ENCODE measurements at regions not wholly inside any gene's neighbourhood (a gene's known extent, or its start where the extent isn't known, plus 50 kb on each side); places are given as distances from the start of the nearest gene placed in this dataset.

- peak; percentile 6 for DNase-seq (ENCODE audit: low spot score)
Observed at GRCh38 chr21:38984982-38985567, 179.3 kb downstream of the ETS2 start.

- peak; percentile 6 for DNase-seq (ENCODE audit: low spot score)
Observed at GRCh38 chr21:38984568-38984967, 178.8 kb downstream of the ETS2 start.

- no peak for DNase-seq (ENCODE audit: low spot score)
Observed at GRCh38 chr21:38983560-38983959, 177.8 kb downstream of the ETS2 start.

- DNase-seq (ENCODE audit: low spot score) = no peak
Observed at GRCh38 chr21:38982804-38983203, 177.1 kb downstream of the ETS2 start.

- no peak for DNase-seq (ENCODE audit: low spot score)
Observed at GRCh38 chr21:38982096-38982495, 176.4 kb downstream of the ETS2 start.

- no peak for DNase-seq (ENCODE audit: low spot score)
Observed at GRCh38 chr21:38980416-38981313, 174.9 kb downstream of the ETS2 start.

- no peak for DNase-seq (ENCODE audit: low spot score)
Observed at GRCh38 chr21:38979271-38980121, 173.8 kb downstream of the ETS2 start.

- no peak for DNase-seq (ENCODE audit: low spot score)
Observed at GRCh38 chr21:38976900-38977299, 171.2 kb downstream of the ETS2 start.

- no peak for DNase-seq (ENCODE audit: low spot score)
Observed at GRCh38 chr21:38973552-38973951, 167.8 kb downstream of the ETS2 start.

- no peak for DNase-seq (ENCODE audit: low spot score)
Observed at GRCh38 chr21:38972078-38972477, 166.3 kb downstream of the ETS2 start.

GRCh38 chr21:38970765-38971164 lies 165.0 kb downstream of the ETS2 start:
- DNase-seq (ENCODE audit: low spot score) = no peak

- DNase-seq (ENCODE audit: low spot score) = no peak
Observed at GRCh38 chr21:38968887-38969543, 163.3 kb downstream of the ETS2 start.

- no peak for DNase-seq (ENCODE audit: low spot score)
Observed at GRCh38 chr21:38965910-38966504, 160.3 kb downstream of the ETS2 start.

- DNase-seq (ENCODE audit: low spot score) = no peak
Observed at GRCh38 chr21:38965241-38965640, 159.5 kb downstream of the ETS2 start.

- no peak for DNase-seq (ENCODE audit: low spot score)
Observed at GRCh38 chr21:38963006-38963405, 157.3 kb downstream of the ETS2 start.

GRCh38 chr21:38960251-38960650 lies 154.5 kb downstream of the ETS2 start:
- DNase-seq (ENCODE audit: low spot score) = no peak

- no peak for DNase-seq (ENCODE audit: low spot score)
Observed at GRCh38 chr21:38959692-38960061, 153.9 kb downstream of the ETS2 start.

- no peak for DNase-seq (ENCODE audit: low spot score)
Observed at GRCh38 chr21:38958940-38959691, 153.4 kb downstream of the ETS2 start.

- DNase-seq (ENCODE audit: low spot score) = no peak
Observed at GRCh38 chr21:38958323-38958705, 152.6 kb downstream of the ETS2 start.

GRCh38 chr21:38957575-38958322 lies 152.0 kb downstream of the ETS2 start:
- DNase-seq (ENCODE audit: low spot score) = no peak

Measured in hematopoietic multipotent progenitor cell treated with erythropoietin and hydrocortisone succinate and interleukin-3 and kit ligand, for 17 days (in vitro differentiated cells).